Urothelium cell line (cell line): ENCODE measurements at regions not wholly inside any gene's neighbourhood (a gene's known extent, or its start where the extent isn't known, plus 50 kb on each side); places are given as distances from the start of the nearest gene placed in this dataset.
"Not testable (repeated sequence)": the region's sequence is repeated elsewhere in the genome, so short reads cannot be mapped to it uniquely, and the experiment has no call there.

Source experiments
- DNase-seq: peaks from one replicate; pipeline ENCODE4 v3.0.0; 2011; ENCODE audit warnings: low spot score, mixed read lengths
- FAIRE-seq: peaks from 2 replicates; lab custom pipeline; 2011; peaks lifted over from hg19 to GRCh38; lab: Jason Lieb, UNC

DNA sequence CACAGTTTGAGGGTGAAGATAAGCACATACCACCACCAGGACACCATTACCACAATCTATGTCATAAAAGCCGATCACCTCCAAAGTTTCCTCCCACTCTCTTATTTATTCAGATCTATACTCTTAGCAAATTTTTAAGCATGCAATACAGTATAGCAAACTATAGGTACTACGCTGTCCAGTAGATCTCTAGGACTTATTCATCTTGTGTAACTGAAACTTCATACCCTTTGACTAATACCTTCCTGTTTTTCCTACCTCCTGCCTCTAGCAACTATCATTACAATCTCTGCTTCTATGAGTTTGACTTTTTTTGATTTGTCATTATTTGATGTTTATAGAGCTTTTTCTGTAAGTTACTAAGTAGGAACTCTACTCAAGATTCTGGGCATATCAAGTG lies 84.5 kb upstream of the MANSC4 start:
- DNase-seq: no peak
- FAIRE-seq: no peak

DNA sequence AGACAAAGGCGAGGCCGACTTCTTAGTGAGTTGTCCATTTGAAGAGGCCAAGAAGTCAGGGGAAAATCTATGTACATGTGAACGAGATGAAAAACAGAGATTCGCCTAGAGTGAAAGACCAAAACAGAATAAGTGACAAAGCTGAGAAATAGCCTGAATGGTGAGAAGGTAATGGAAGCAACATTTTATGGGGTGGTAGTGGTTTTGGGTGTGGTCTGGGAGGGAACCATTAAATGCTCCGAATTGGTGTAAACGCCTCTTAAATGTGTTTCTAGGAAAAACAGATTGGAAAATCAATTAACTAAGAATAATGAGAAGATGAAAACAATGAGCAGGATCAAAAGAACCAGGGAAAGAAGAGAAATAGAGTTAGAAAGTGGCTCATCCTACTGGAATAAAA lies 83.8 kb upstream of the MANSC4 start:
- FAIRE-seq (no peak), DNase-seq (no peak)

DNA sequence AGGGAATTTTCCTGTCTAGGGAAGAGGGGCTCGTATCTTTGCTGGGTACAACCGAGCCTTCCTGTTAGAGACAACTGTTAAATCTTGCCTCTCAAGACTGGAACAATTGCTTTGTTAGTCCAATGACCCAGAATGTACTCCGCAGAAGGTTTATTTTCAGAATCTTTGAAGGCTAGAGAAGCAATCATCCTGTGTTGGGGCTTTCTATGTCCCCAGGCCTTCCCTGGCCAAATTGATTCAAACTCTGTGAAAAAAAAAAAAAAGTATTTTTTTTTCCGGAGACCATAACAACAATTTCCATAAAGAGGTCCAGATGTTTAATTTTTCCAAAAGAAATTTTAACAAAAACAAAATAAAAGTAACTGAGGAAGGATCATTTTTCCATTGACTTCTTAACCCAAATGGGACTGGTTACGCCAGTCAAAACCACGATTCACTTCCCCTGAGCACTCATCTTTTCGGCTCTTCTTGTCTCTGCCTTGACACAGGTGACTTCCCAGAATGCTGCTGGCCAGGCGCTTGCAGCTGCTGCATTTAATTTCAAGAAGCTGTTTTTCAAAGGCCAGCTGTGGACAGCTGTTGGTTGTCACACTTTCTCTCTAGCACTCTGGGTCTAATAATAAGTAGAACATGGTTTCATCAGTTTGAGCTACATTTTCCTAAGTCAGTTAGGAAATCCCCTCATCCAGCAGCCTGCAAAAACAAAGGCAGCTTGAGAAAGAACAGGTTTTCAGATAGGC lies 81.6 kb upstream of the MANSC4 start:
- no peak for FAIRE-seq
- no peak for DNase-seq

DNA sequence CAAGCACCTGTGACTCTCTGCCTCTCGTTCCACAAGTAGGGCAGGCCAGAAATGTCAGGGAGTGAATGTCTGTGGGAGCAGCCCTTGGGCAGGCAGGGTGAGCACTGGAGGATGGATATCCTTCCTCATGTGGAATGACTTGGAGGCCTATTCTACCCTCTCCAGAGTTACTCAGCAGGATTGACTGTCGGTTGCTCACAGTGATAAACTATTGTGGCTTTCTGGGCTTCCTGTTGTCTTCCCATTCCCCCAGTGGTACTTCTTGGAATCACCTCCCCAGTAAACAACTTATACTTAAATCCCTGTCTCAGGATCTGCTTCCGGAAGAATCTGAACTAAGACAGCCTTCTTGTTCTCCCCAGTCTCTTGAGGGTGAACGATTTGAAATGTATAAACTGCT lies 79.6 kb upstream of the MANSC4 start:
- FAIRE-seq (no peak), DNase-seq (no peak)

DNA sequence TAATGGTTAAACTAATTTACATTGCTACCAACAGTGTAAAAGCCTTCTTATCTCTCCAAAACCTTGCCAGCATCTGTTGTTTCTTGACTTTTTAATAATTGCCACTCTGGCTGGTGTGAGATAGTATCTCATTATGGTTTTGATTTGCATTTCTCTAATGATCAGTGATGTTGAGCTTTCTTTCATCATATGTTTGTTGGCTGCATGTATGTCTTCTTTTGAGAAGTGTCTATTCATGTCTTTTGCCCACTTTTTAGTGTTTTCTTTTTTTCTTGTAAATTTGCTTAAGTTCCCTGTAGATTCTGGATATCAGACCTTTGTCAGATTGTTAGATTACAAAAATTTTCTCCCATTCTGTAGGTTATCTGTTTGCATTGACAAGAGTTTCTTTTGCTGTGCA lies 77.0 kb upstream of the MANSC4 start:
- not testable (repeated sequence) for DNase-seq, FAIRE-seq

DNA sequence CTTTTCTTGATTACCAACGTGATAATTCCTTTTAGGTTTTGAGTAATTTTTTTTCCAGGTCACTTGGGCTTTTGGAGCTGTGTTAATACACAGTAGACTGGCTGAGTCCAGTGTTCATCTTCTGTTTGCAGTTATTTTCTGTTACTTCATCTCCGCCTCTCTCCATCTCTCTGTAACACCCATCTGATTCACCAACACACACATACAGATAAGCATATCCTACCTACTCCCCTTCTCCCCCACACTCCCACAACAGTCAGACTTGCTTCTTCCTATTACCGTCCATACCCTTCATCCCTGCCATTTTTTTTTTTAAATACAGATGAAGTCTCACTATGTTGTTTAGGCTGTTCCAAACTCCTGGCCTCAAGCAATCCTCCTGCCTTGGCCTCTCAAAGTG lies 72.7 kb upstream of the MANSC4 start:
- DNase-seq (no peak), FAIRE-seq (no peak)
